ENCODE measurements at regions not wholly inside any gene's neighbourhood (a gene's known extent, or its start where the extent isn't known, plus 50 kb on each side); places are given as distances from the start of the nearest gene placed in this dataset.
"Not testable (repeated sequence)": the region's sequence is repeated elsewhere in the genome, so short reads cannot be mapped to it uniquely, and the experiment has no call there.

DNA sequence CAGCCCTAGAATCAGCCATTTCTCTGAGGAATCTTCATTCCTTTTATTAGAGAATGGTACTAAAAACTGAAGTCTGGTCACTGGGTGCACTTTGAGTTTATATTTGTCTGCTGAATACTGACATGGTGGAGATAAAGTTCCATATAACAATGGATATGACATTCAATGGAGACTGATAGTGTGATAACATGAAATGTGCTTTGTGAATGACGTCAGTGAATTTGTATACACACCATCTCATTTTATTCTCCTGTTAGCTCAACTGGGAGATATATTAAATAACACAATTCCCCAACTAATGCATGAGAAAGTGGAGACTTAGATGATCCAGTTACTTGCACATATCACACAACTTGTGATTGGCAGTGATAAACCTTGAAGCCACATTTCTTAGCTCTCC, 446.7 kb downstream of the DOK5 start:
- no peaks in the 10 kb centered on the region for H3K36me3 ChIP-seq
- no peaks in the 10 kb centered on the region for H3K27me3 ChIP-seq
- TF ChIP-seq POLR2A (IDR thresholded peaks at IDR 0.05) = no peak
- TF ChIP-seq, protein P1, sequence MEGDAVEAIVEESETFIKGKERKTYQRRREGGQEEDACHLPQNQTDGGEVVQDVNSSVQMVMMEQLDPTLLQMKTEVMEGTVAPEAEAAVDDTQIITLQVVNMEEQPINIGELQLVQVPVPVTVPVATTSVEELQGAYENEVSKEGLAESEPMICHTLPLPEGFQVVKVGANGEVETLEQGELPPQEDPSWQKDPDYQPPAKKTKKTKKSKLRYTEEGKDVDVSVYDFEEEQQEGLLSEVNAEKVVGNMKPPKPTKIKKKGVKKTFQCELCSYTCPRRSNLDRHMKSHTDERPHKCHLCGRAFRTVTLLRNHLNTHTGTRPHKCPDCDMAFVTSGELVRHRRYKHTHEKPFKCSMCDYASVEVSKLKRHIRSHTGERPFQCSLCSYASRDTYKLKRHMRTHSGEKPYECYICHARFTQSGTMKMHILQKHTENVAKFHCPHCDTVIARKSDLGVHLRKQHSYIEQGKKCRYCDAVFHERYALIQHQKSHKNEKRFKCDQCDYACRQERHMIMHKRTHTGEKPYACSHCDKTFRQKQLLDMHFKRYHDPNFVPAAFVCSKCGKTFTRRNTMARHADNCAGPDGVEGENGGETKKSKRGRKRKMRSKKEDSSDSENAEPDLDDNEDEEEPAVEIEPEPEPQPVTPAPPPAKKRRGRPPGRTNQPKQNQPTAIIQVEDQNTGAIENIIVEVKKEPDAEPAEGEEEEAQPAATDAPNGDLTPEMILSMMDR (IDR thresholded peaks at IDR 0.05) = no peak
- TF ChIP-seq EP300 (IDR thresholded peaks at IDR 0.05) = no peak
- no peak for TF ChIP-seq POLR2AphosphoS5 (IDR thresholded peaks at IDR 0.05)
- no peaks in the 10 kb centered on the region for H3K9me3 ChIP-seq
- 20 to 60% methylated on average over 1 of the region's 1 CpG for WGBS, 2 donors (ENCODE audit: low coverage in 1 of 2)
- no peak overlapping the region for H3K4me3 ChIP-seq
- ATAC-seq = no peak
- no peaks in the 10 kb centered on the region for H3K4me1 ChIP-seq
- no peak overlapping the region for H3K27ac ChIP-seq

GRCh38 chr20:54920491-54920890, 445.1 kb downstream of the DOK5 start:
- Histone ChIP-seq H3K4me1 (no peaks in the 10 kb centered on the region), H3K4me3 (no peak overlapping the region), H3K9me3 (no peaks in the 10 kb centered on the region), H3K27ac (no peak overlapping the region), H3K36me3 (no peaks in the 10 kb centered on the region), H3K27me3 (no peaks in the 10 kb centered on the region)
- no peak for ATAC-seq
- 53 to 61% methylated on average over 5 of the region's 5 CpGs for WGBS, 2 donors (ENCODE audit: low coverage in 1 of 2)
- TF ChIP-seq, protein P1 (IDR thresholded peaks at IDR 0.05) = no peak
- TF ChIP-seq POLR2A (IDR thresholded peaks at IDR 0.05) = no peak
- TF ChIP-seq POLR2AphosphoS5 (IDR thresholded peaks at IDR 0.05) = no peak
- no peak for TF ChIP-seq EP300 (IDR thresholded peaks at IDR 0.05)

GRCh38 chr20:54918993-54919392, 443.6 kb downstream of the DOK5 start:
- 75% methylated on average over 3 of the region's 19 CpGs; no CpG with 5 or more reads in 1 of the 2 donors for WGBS, 2 donors (ENCODE audit: low coverage in 1 of 2)
- not testable (repeated sequence) for H3K4me3 ChIP-seq, H3K27me3 ChIP-seq, H3K9me3 ChIP-seq, ATAC-seq, H3K27ac ChIP-seq, H3K36me3 ChIP-seq, H3K4me1 ChIP-seq

DNA sequence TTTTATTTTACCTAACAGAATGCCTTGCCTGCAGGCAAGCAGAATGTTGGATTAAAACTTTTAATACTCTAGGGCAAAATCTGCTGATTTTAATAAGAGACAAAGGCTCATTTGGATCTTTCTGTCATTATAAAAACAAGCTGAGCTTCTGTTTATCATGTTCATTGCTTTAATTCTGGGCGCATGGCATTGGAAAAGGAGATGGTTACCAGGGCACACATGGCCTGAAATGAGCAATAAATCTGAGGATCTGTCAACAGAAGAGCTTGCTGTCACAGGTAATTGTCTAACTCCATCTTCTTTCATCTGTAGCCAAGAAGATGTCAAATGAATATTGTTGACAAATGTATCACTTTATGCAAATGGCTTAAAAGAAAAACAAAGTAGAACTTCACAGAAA, 439.6 kb downstream of the DOK5 start:
- no peaks in the 10 kb centered on the region for H3K9me3 ChIP-seq
- H3K36me3 ChIP-seq = no peaks in the 10 kb centered on the region
- H3K4me1 ChIP-seq = no peaks in the 10 kb centered on the region
- H3K27ac ChIP-seq = no peak overlapping the region
- ATAC-seq = no peak
- no peak overlapping the region for H3K4me3 ChIP-seq
- WGBS, 2 donors (ENCODE audit: low coverage in 1 of 2) = 50 to 67% methylated on average over 1 of the region's 1 CpG
- no peaks in the 10 kb centered on the region for H3K27me3 ChIP-seq
- TF ChIP-seq, protein P1 (IDR thresholded peaks at IDR 0.05) = no peak
- TF ChIP-seq EP300 (IDR thresholded peaks at IDR 0.05) (no peak), POLR2AphosphoS5 (IDR thresholded peaks at IDR 0.05) (no peak), POLR2A (IDR thresholded peaks at IDR 0.05) (no peak)

DNA sequence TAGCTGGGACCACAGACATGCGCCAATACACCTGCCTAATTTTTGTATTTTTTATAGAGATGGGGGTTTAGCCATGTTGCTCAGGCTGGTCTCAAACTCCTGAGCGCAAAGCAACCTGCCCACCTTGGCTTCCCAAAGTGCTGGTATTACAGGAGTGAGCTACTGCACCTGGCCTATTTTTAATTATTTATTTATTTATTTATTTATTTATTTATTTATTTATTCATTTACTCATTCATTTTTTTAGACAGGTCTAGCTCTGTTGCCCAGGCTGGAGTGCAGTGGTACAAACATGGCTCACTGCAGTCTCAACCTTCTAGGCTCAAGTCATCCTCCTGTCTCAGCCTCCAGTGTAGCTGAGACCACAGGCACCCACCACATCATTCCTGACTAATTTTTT, 434.3 kb downstream of the DOK5 start:
- WGBS, 2 donors (ENCODE audit: low coverage in 1 of 2) = 86 to 94% methylated on average over 2 of the region's 2 CpGs
- Histone ChIP-seq H3K9me3 (no peaks in the 10 kb centered on the region), H3K4me3 (no peak overlapping the region), H3K27ac (no peak overlapping the region), H3K36me3 (no peaks in the 10 kb centered on the region), H3K27me3 (no peaks in the 10 kb centered on the region), H3K4me1 (no peaks in the 10 kb centered on the region)
- TF ChIP-seq POLR2A (IDR thresholded peaks at IDR 0.05) (no peak), POLR2AphosphoS5 (IDR thresholded peaks at IDR 0.05) (no peak), EP300 (IDR thresholded peaks at IDR 0.05) (no peak)
- TF ChIP-seq, protein P1 (IDR thresholded peaks at IDR 0.05) = no peak
- ATAC-seq = no peak

- WGBS, 2 donors (ENCODE audit: low coverage in 1 of 2) = 91% methylated on average over 6 of the region's 6 CpGs; no CpG with 5 or more reads in 1 of the 2 donors
- not testable (repeated sequence) for H3K27ac ChIP-seq, H3K36me3 ChIP-seq, H3K4me1 ChIP-seq, ATAC-seq, H3K27me3 ChIP-seq, H3K4me3 ChIP-seq, H3K9me3 ChIP-seq
Measured at GRCh38 chr20:54906134-54906533, 430.7 kb downstream of the DOK5 start.
